GM18519 (cell line): ENCODE measurements at regions not wholly inside any gene's neighbourhood (a gene's known extent, or its start where the extent isn't known, plus 50 kb on each side); places are given as distances from the start of the nearest gene placed in this dataset.

Experiments
- ATAC-seq: cut with Tn5 transposase; IDR thresholded peaks from one replicate; pipeline ENCODE4 v1.9.1; 2021; ENCODE audit warnings: mild to moderate bottlenecking, moderate library complexity; ENCODE audit not compliant: unreplicated experiment, low FRiP score

DNA sequence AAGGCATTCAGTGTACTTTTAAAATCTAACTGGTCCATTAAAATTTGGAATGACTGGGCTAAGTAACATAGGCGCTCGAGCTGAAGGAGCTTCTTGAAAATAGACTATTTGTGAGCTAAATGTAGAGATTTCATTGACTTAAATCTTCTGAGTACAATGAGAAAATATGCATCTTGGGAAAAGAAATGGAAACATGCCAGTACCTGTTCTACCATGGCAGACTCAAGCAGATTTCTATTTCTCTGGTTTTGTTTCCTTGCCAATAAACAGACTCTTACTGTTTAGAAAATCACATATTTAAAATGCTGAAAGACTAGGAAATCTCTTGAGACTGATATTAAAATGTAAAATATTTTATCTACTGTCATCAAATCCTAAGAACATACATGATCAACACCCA, 678.1 kb downstream of the FAT4 start:
- no peak for ATAC-seq

DNA sequence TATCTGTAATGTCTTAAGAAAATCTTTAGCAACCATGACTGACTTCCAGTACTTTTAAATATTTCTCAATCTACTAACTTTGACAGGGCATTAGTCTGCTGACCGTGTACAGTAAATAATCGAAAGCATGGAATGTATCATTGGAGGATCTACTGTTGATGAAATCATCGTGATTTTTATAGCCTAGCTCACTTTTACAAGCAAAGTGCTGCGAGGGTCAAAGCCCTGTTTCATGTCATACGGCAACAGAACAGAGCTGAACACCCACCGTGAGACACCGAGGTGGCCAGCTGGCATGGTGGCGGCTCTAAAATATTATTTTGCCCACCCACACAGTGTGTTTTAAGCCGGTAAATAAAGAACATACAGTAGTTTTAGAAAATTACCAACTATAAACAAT, 679.3 kb downstream of the FAT4 start:
- no peak for ATAC-seq

DNA sequence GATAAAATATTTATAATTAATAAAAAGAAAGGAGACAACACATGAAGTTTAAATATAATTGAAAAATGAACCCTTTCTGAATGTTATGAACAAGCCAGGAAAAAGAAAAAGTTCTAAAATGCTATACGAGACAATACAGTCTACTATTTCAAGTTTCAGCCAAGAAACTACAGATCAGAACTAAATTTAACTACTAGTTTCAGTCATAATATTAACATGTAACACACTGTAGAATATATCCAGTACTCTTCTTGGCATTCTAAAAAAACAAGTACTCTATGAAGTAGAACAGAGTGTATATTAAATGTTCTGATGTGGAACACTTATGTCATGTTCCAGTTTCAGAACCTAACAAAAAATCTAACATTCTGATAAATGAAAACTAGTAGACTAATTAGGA, 679.7 kb downstream of the FAT4 start:
- ATAC-seq = no peak

DNA sequence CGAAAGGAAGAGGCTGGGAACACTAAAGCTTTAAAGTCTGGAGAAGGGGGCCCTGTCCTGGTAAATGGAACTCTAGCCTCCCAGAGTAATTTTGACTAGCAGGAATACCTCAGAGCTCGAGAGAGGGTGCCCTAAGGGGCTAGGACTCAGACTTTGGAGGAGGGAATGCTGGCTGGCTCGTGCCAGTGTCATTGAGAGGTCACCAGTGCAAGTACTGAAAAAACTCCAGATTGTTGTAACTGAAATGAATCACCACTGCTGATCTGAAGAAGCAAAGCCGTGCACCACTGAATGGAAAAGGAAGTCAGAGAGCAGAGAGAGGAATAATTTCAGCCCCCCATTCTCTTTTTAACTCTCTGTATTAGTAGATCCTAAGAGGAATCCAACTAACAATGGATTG, 690.2 kb downstream of the FAT4 start:
- ATAC-seq = no peak

DNA sequence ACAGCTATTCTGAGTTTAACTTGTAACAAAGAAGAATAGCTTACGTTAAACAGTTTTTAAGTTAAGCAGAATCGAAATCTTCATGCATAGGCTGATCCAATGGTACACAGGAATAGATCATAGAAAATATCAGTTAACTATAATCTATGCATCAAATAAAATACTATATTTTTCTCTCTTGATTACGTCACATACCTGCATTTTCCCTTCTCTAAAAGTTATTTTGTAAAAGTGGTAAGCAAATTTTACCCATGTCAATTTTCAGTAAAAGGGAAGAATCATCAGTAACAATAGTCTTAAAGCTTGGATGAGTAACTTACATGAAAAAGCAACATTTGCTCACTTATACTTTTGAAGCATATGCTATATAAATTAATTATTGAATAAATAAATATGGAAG, 692.4 kb downstream of the FAT4 start:
- no peak for ATAC-seq

DNA sequence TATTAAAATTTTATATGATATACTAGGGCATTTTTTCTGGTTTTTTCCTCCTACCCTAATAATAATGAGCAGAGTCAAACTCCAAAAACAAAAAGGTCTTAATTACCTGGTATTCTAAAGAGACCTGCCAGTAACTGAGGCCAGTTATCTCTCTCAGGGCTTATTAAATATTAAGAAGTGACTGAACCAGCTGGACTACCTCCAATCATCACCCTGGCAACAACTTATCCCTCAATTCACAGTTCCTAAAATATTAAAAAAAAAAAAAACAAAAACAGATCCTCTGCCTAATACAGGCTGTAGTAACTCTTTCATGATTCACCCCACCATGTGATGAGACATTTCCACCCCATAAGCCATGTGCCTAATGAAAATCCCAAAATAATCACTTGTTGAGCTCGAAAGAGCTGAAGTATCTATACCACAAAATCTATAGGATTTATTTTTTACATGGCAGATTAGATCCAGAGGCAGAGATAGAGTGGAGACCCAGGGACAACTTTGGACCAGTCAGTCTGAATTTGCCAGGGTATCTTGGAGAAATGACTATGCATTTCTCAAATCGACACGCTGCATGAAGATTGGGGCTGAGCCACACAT, 698.0 kb downstream of the FAT4 start:
- ATAC-seq = no peak

DNA sequence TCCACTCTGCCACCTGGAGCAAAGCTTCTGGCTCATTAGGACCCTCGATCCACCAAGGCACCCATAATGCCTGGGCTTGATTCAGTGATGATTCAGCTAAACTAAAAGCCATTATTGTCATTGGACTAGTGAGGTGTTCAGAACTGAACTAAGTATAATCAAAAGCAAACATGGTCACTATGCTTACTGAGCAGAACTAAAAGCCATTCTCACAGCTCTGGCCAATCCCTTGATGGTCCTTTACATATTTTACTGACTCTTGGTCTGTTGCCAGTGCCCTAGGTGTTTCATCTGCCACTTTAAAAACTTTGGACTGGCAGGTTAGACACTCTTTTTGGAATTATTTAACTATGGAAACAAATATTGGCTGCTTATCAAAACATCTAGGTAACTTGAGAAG, 703.5 kb downstream of the FAT4 start:
- ATAC-seq = no peak

DNA sequence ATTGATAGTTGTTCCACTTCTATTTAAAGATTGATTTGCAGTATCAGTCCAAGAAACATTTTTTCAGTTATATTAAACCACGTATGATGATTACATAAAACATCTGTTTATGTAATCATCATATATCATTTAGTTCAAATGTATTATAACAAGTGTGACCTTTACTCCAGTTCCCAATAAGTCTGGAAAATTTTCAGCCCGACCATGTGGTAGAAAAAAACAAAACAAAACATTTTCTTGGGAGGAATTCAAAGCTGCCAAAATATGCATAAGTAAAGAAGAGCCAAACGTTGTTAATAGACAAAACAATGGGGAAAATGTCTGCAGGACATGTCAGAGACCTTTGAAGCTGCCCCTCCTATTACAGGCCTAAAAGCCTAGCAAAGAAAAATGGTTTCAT, 709.1 kb downstream of the FAT4 start:
- no peak for ATAC-seq

DNA sequence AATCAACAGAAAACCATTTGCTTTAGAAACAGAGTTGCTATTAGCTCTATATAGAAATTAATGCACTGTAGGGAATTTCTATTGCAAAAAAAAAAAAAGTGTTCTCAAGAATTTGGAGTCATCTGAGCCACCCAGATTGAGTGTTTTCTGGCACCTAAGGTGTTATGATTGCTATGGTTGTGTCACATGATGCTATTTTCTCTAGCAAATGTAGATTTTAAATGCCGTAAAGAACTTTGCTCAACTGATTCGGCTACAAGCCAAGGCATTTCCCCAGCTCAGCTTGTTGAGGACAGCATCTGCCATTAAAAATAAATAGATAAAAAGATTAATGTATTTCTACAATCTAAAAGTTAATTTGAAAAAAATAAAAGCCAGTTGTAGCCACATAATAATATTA, 712.8 kb downstream of the FAT4 start:
- no peak for ATAC-seq

DNA sequence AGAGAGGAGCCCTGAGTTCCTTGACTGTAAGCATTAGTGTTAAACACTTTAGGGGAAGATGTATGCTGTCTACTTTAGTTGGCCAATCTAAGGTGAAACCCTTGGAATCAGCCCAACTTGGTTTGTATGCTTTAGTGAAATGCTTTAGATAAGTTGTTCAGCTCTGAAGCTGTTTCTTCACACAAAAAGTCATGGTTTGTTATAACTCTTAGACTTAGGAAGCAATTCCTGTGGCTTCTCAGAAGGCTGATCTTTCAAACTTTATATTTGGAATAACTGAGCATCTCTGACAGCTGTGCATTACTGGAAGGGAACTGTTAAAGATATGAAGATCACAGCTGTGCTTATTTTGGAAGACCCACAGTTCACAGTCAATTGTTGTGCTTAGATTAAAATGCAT, 714.1 kb downstream of the FAT4 start:
- ATAC-seq = no peak

DNA sequence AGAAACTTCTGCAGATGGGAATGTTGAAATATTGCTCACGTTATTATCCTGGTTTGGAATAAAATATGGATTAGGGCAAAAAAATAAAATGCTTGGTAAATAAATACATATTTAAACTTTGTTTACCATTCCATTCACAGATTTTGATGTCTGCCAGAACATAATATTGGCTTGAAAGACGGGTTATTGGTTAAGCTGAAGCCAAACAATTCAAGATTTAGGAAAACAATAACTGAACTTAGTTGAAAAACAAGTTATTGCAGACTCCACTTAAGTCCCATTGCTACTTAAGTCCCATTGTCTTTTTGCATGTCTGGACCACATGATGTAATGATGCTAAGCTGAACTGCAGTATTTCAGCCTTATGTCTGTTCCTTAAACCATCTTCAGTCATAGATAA, 722.5 kb downstream of the FAT4 start:
- ATAC-seq = no peak

DNA sequence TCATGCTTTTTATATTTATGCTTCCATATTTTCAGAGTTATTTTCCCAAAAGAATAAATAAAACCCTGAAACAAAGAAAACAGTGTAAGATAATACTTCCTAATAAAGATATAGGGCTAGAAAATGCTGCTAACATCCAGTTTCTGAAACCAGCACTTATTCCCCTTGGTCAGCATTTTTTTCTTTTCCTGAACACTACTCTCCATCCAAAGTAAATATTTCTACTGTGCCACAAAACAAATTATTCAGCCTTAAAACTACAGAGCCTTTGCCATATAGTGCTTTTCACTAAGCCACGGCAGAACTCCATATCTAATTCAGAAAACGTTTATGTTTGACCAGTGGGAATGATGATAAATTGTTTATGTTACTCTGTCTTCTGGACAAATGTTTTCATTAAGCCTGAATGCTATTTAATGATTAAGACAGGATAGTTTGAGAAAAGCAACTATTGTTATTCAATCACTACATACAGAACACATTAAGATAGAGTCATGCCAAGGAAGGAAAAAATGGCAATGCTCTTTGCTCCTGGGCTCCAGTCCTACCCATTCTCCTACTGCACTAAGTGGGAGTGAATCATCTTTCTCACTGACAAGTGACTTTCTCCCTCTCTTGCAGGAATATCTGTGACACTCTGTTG, 723.9 kb downstream of the FAT4 start:
- ATAC-seq = no peak

DNA sequence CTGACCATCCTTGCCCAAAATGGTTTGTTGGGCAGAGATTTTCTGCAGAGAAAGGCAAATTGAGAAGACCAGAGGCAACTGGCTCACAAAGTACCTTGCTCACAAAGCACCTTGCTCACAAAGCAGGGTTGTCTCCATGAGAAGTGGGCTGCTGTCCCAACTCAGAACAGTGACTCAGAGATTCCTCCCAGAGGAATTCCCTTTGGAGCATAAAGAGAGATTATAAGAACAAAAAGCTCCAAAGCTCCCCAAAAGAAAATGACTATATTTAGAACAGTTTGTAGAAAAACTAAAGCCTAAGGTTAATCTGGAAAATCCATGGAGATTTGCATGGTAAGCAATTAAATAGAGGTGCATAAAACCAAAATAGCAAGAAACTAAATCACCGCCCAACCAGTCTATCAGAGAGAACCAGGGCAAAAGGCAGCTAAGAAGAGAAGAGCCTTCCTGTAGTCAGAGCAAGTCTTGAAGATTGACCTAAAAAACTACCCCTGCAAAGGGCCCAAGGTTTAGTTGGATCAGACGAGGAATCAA, 731.4 kb downstream of the FAT4 start:
- ATAC-seq = no peak

DNA sequence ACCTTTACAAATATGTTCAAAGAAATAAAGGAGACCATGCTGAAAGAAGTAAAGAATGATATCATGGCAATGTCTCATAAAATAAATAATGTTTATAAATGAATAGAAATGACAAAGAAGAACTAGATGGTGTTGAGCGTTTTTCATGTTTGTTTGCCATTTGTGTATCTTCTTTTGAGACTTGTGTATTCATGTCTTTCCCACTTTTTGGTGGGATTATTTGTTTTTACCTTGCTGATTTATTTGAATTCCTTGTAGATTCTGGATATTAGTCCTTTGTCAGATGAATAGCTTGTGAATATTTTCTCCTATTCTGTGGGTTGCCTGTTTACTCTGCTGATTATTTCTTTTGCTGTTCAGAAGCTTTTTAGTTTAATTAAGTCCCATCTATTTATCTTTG, 732.4 kb downstream of the FAT4 start:
- ATAC-seq = no peak

DNA sequence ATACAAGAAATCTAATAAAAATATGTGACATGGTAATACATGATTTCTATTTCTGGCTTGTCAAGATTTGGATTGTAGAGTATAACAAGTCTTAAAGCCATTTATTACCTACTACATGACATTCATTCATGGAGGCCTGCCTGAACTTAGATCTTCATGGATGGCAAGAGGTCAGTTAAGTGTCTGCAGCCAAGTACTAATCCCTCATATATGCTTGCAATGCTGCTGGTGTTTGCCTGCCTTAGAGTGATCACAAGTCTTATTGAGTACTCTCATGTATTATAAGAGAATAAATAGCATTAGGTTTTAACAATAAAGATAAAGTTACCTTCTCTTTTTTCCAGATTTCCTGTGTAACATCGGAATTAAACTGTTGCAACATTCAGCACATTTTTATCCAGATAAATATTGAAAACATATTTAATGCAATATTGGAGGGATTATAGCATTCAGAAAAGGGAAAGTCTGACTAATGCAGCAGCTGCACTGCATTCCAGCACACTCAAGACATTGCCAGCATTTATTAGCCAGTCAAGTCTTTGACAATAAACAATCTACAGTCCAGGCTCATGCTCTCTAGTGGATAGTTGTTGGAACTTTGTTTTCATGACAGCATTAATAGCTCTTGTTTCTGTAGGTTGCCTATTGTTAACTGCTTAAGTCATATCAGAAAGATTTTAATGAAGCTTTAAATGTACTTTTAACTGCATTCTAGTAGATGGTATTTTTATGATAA, 737.1 kb downstream of the FAT4 start:
- no peak for ATAC-seq

DNA sequence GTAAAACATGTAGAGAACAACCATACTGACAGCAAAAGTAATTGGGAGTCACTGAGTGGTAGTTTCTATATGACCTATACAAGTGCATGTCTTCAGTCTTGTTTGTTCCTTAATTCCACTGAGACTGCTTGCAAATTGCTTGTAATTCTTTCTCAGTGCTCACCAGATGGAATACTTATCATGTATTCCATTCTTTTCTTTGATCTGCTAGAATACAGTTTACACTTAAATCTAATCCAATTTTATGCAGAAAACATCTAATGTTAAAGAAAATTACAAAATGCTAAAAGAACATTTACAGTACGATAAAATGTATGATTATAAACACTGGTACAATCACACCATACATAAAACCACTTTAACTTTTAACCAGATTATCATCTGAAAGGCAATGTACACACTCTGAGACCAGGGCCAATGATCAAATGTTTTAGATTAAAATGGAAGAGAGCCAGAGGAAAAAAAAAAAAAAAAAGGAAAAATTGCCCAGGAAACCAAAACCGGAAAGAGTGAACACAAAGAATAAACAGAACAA, 741.4 kb downstream of the FAT4 start:
- ATAC-seq = no peak

DNA sequence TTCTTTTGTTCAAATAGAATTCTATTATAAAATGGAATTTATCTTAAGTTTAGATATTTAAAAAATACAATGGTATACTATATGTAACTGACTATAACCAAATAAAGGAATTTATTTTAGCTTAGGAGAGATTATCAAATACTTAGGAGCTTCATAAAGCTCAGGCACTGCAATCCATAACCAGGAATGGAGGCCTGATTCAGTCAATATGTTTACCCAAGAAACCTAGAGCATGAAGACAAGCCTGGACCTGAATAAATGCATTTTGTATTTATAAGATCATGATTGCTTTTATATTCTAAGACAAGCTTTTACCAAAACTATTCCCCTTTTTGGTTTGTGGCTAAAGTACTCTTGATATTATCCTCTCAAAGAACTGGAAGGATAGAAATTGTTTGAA, 742.6 kb downstream of the FAT4 start:
- ATAC-seq = no peak

DNA sequence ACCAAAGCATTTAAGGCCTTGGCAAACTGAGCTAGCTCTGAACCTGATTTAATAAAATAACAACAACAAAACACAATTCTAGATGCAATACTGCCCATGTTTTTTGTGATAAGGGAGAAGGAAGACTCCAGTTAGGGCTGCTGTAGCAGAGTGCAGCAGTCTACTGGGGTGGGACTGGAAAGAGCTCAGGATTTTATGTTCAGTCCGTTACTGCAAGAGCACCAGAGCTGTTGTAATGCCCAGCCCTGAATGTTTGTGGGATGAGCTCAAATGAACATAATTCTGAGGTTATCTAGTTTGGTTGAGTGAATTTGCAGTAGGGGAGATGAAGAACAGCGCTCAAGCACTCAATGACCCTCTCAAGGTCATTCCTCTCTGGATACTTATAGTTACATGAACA, 743.8 kb downstream of the FAT4 start:
- no peak for ATAC-seq

DNA sequence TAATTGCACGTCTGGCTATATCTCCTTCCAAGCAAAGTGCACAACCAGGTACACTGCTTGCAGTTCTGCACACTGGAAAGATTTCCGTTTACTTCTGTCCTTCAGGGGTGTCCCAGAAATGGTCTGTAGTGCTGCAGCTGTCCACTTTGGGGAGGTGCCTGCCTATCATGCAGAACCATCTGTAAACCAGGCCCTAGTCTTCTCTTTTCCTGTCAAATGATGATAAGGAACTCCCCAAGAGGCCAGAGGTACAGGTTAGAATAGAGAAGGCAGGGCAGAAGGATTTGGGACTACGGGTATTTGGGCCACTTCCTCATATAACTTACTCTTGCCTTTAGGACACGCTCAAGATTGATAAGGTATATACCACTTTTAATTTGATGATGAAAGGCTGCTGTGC, 746.9 kb downstream of the FAT4 start:
- no peak for ATAC-seq

DNA sequence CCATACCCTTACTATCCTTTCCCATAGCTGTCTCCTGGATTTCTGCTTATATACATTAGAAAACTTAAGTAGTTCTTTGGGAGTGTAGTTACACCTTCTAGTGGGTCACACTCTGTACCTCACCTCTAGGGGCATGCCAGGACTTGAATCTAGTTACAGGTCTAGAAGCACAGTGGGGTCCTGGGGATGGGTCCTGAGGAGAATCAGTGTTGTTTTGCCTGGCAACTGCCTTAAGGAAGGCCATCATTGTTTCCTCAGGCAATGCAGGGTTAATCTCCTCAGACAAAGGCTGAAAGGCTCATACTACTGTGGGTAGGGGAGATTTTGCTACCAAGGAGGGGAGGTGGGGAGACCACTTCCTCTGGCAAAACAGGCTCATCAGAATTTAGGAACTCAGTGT, 750.3 kb downstream of the FAT4 start:
- no peak for ATAC-seq
